ENCODE measurements at regions not wholly inside any gene's neighbourhood (a gene's known extent, or its start where the extent isn't known, plus 50 kb on each side); places are given as distances from the start of the nearest gene placed in this dataset.

DNA sequence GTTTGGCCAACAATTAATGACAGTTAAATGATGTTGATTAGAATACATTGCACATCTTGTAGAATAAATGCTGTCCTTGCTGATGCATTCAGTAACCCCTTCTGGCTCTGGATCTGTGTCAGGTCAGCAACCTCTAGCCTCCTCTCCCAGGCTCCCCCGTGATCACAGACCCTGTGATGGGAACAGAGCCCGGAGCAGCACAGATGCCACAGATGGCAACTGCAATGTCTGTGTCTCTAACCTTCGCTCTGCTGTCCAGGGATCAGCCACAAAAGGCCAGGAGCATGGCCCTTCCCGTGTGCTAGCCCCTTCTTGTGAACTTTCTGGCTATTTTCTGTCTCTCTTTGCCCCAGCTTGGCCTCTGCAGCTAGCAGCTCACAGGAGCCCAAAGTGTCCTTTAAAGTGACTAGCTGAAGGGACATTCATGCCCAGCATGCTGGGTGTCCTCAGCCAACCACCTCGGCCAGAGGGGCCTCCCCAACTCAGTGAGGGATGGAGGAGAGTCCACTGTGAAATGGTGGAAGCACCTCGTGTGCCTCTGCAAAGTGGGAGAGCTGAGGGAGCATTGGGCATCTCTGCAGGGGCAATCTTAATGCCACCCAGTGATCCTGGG is 167.0 kb upstream of the TCERG1L start:
- no peak for DNase-seq (ENCODE audit: extremely low read depth, insufficient read length)
- Histone ChIP-seq H3K4me3 (replicated peaks; ENCODE audit: low read depth, low read length) (no peak overlapping the region), H3K27me3 (replicated peaks; ENCODE audit: control insufficient read depth, insufficient read depth, low read length) (no peaks in the 10 kb centered on the region)

DNA sequence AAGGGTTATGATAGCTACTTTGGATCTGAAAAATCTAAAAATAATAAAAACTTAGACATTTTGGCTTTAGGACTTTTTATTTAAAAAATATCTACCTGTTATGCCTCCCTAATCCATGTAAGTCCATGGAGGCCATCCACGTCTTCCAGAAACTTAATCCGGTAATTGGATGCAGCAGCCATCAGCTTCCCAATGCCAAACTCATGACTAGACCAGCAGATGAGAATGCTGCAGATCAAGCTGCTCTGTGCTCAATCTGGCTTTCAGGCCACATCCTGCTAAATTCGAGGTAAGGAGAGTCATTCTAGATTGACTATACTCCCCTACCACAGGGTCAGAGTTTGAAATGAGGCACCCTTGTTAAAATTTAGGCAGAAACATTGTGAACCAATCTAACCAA is 168.5 kb upstream of the TCERG1L start:
- Histone ChIP-seq H3K36me3 (ENCODE audit: control insufficient read depth, insufficient read depth, low read length) (no peaks in the 10 kb centered on the region), H3K27me3 (replicated peaks; ENCODE audit: control insufficient read depth, insufficient read depth, low read length) (no peaks in the 10 kb centered on the region), H3K4me3 (replicated peaks; ENCODE audit: low read depth, low read length) (no peak overlapping the region)
- no peak for TF ChIP-seq CTCF (IDR thresholded peaks at IDR 0.05; ENCODE audit: insufficient read depth, low read length, poor library complexity, severe bottlenecking)
- DNase-seq (ENCODE audit: extremely low read depth, insufficient read length): no peak

More for the DNA sequence above, 167.0 kb upstream of the TCERG1L start:
- no peak for TF ChIP-seq CTCF (IDR thresholded peaks at IDR 0.05; ENCODE audit: insufficient read depth, low read length, poor library complexity, severe bottlenecking)
- no peaks in the 10 kb centered on the region for H3K36me3 ChIP-seq (ENCODE audit: control insufficient read depth, insufficient read depth, low read length)

GRCh38 chr10:131480861-131481260 is 169.3 kb upstream of the TCERG1L start:
- H3K4me3 ChIP-seq (replicated peaks; ENCODE audit: low read depth, low read length): no peak overlapping the region
- TF ChIP-seq CTCF (IDR thresholded peaks at IDR 0.05; ENCODE audit: insufficient read depth, low read length, poor library complexity, severe bottlenecking): no peak
- no peaks in the 10 kb centered on the region for H3K27me3 ChIP-seq (replicated peaks; ENCODE audit: control insufficient read depth, insufficient read depth, low read length)
- no peaks in the 10 kb centered on the region for H3K36me3 ChIP-seq (ENCODE audit: control insufficient read depth, insufficient read depth, low read length)
- DNase-seq (ENCODE audit: extremely low read depth, insufficient read length): no peak

DNA sequence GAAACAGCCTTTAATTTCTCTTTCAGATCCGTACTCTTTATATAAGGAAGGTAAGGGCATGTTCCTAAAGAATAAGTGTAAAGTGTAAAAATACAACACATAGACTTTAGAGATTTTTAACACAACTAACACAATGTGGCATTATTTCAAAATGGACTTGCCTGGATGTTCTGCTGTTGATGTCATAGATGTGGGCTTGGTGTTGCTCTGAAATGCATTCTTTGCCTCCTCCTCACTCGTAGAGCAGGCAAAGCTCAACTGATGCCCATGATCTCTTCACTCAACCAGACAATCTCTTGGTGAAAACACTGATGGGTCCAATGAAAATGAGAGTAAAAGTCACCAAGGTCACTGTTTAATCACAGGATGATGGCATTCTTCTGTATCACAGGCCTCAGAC is 174.2 kb upstream of the TCERG1L start:
- Histone ChIP-seq H3K4me3 (replicated peaks; ENCODE audit: low read depth, low read length) (no peak overlapping the region), H3K27me3 (replicated peaks; ENCODE audit: control insufficient read depth, insufficient read depth, low read length) (no peaks in the 10 kb centered on the region), H3K36me3 (ENCODE audit: control insufficient read depth, insufficient read depth, low read length) (no peaks in the 10 kb centered on the region)
- no peak for TF ChIP-seq CTCF (IDR thresholded peaks at IDR 0.05; ENCODE audit: insufficient read depth, low read length, poor library complexity, severe bottlenecking)
- DNase-seq (ENCODE audit: extremely low read depth, insufficient read length): no peak

GRCh38 chr10:131487822-131488221 is 176.3 kb upstream of the TCERG1L start:
- Histone ChIP-seq H3K4me3 (replicated peaks; ENCODE audit: low read depth, low read length) (no peak overlapping the region), H3K27me3 (replicated peaks; ENCODE audit: control insufficient read depth, insufficient read depth, low read length) (no peaks in the 10 kb centered on the region), H3K36me3 (ENCODE audit: control insufficient read depth, insufficient read depth, low read length) (no peaks in the 10 kb centered on the region)
- TF ChIP-seq CTCF (IDR thresholded peaks at IDR 0.05; ENCODE audit: insufficient read depth, low read length, poor library complexity, severe bottlenecking): no peak
- DNase-seq (ENCODE audit: extremely low read depth, insufficient read length): no peak

Data from GM06990 (cell line).